ENCODE measurements at regions not wholly inside any gene's neighbourhood (a gene's known extent, or its start where the extent isn't known, plus 50 kb on each side); places are given as distances from the start of the nearest gene placed in this dataset.

DNA sequence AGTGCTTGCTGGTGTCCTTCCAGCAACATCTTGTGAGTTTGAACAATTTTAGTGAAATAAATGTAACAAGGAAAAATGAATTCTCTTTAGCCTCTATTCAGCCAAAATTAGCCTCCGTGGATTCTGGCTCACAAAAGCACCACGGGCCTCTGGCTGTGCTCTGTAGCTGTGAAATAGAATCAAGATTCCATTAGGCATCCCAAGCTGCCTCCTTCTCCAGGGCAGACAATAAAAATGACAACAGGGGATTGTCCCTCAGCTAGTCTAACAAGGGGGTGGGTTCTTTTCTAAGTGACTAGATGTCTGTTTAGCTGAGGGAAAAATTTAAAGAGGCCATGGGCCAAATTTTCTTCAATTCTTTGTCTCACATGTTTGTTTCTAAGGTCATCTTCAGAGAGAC, 254.7 kb upstream of the FIGN start:
- TF ChIP-seq, protein P1, sequence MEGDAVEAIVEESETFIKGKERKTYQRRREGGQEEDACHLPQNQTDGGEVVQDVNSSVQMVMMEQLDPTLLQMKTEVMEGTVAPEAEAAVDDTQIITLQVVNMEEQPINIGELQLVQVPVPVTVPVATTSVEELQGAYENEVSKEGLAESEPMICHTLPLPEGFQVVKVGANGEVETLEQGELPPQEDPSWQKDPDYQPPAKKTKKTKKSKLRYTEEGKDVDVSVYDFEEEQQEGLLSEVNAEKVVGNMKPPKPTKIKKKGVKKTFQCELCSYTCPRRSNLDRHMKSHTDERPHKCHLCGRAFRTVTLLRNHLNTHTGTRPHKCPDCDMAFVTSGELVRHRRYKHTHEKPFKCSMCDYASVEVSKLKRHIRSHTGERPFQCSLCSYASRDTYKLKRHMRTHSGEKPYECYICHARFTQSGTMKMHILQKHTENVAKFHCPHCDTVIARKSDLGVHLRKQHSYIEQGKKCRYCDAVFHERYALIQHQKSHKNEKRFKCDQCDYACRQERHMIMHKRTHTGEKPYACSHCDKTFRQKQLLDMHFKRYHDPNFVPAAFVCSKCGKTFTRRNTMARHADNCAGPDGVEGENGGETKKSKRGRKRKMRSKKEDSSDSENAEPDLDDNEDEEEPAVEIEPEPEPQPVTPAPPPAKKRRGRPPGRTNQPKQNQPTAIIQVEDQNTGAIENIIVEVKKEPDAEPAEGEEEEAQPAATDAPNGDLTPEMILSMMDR (IDR thresholded peaks at IDR 0.05) = no peak
- TF ChIP-seq POLR2A (IDR thresholded peaks at IDR 0.05) (no peak), EP300 (IDR thresholded peaks at IDR 0.05) (no peak)
